ENCODE measurements at regions not wholly inside any gene's neighbourhood (a gene's known extent, or its start where the extent isn't known, plus 50 kb on each side); places are given as distances from the start of the nearest gene placed in this dataset.
A peak's percentile ranks its signal among the peaks of the same experiment; 100 is the strongest.

GRCh38 chr4:189202182-189202868, 738.3 kb upstream of the FRG1 start:
- TF ChIP-seq CTCF (IDR thresholded peaks at IDR 0.05) (peak; percentile 54 to 90 (median 68)), POLR2A (IDR thresholded peaks at IDR 0.05) (no peak)
